ENCODE measurements at regions not wholly inside any gene's neighbourhood (a gene's known extent, or its start where the extent isn't known, plus 50 kb on each side); places are given as distances from the start of the nearest gene placed in this dataset.

- ATAC-seq, result peak; percentile 94
- TF ChIP-seq TCF4 (CRISPR knock-in tag; IDR thresholded peaks at IDR 0.05; ENCODE audit: borderline replicate concordance) (peak; percentile 59), ZFP3 (CRISPR knock-in tag; IDR thresholded peaks at IDR 0.05) (0 out of 2 replicates have a peak, but pooled peaks have one; percentile 31), TSHZ2 (CRISPR knock-in tag; IDR thresholded peaks at IDR 0.05) (0 out of 2 replicates have a peak, but pooled peaks have one; percentile 50)
Measured at GRCh38 chr20:48368580-48369021, 459.2 kb downstream of the PREX1 start.

- peak; percentile 38; the same call in 2 of the 3 replicates for ATAC-seq
Measured at GRCh38 chr20:48367541-48368358, 460.0 kb downstream of the PREX1 start.

- ATAC-seq, result no peak
- no peak for TF ChIP-seq ARNTL (CRISPR knock-in tag; IDR thresholded peaks at IDR 0.05; ENCODE audit: borderline replicate concordance, low read depth)
- TF ChIP-seq CREB5 (CRISPR knock-in tag; IDR thresholded peaks at IDR 0.05; ENCODE audit: low read depth), result no peak
- TF ChIP-seq GLIS3 (CRISPR knock-in tag; IDR thresholded peaks at IDR 0.05), result no peak
- no peak for TF ChIP-seq ZC3H10 (CRISPR knock-in tag; IDR thresholded peaks at IDR 0.05)
- TF ChIP-seq BACH2 (CRISPR knock-in tag; IDR thresholded peaks at IDR 0.05; ENCODE audit: borderline replicate concordance), result no peak
- TF ChIP-seq ESRRG (CRISPR knock-in tag; IDR thresholded peaks at IDR 0.05), result no peak
- no peak for TF ChIP-seq ISL1 (CRISPR knock-in tag; IDR thresholded peaks at IDR 0.05)
- no peak for TF ChIP-seq RARB (CRISPR knock-in tag; IDR thresholded peaks at IDR 0.05)
- no peak for TF ChIP-seq TSHZ2 (CRISPR knock-in tag; IDR thresholded peaks at IDR 0.05)
- no peak for TF ChIP-seq ZFP30 (CRISPR knock-in tag; IDR thresholded peaks at IDR 0.05)
- no peak for TF ChIP-seq TOX (CRISPR knock-in tag; IDR thresholded peaks at IDR 0.05; ENCODE audit: borderline replicate concordance)
- TF ChIP-seq ZNF8 (CRISPR knock-in tag; IDR thresholded peaks at IDR 0.05), result no peak
- no peak for TF ChIP-seq TCF4 (CRISPR knock-in tag; IDR thresholded peaks at IDR 0.05; ENCODE audit: borderline replicate concordance)
- TF ChIP-seq CSDC2 (CRISPR knock-in tag; IDR thresholded peaks at IDR 0.05), result no peak
- no peak for TF ChIP-seq PPARA (CRISPR knock-in tag; IDR thresholded peaks at IDR 0.05; ENCODE audit: borderline replicate concordance)
- TF ChIP-seq ZNF70 (CRISPR knock-in tag; IDR thresholded peaks at IDR 0.05), result no peak
- TF ChIP-seq ZNF565 (CRISPR knock-in tag; conservative IDR thresholded peaks at IDR 0.05; ENCODE audit: low read depth), result no peak
- no peak for TF ChIP-seq ZFP3 (CRISPR knock-in tag; IDR thresholded peaks at IDR 0.05)
- TF ChIP-seq CSRNP3 (CRISPR knock-in tag; IDR thresholded peaks at IDR 0.05), result no peak
- TF ChIP-seq SNAI2 (CRISPR knock-in tag; IDR thresholded peaks at IDR 0.05), result no peak
Measured at GRCh38 chr20:48366230-48366629, 461.6 kb downstream of the PREX1 start.

Data from SK-N-SH treated with all-trans-retinoic acid at 6 μM for 48 hours (cell line).